Gastroesophageal sphincter (tissue), 3 donors: ENCODE measurements at regions not wholly inside any gene's neighbourhood (a gene's known extent, or its start where the extent isn't known, plus 50 kb on each side); places are given as distances from the start of the nearest gene placed in this dataset.

ENCODE experiments used
- CTCF ChIP-seq, 4 experiments: fragments of 200-600 bp in 2 of 4; fragments of 450-650 bp in 2 of 4; sonication (generic) in 1 of 4; IDR thresholded peaks; one replicate each; pipeline ENCODE4 v1.5.1; 2017 to 2019; ENCODE audit warnings: antibody characterized with exemption in 4 of 4, mild to moderate bottlenecking in 2 of 4, moderate library complexity in 2 of 4
- POLR2A ChIP-seq, 2 donors: fragments of 450-650 bp; IDR thresholded peaks; one replicate each; pipeline ENCODE4 v1.6.1; 2017; ENCODE audit warnings: antibody characterized with exemption in 2 of 2, mild to moderate bottlenecking in 2 of 2, moderate library complexity in 1 of 2
- POLR2AphosphoS5 ChIP-seq: sonication (generic); formaldehyde crosslinking; IDR thresholded peaks from one replicate; pipeline ENCODE4 v1.6.1; 2017; ENCODE audit warnings: antibody characterized with exemption

DNA sequence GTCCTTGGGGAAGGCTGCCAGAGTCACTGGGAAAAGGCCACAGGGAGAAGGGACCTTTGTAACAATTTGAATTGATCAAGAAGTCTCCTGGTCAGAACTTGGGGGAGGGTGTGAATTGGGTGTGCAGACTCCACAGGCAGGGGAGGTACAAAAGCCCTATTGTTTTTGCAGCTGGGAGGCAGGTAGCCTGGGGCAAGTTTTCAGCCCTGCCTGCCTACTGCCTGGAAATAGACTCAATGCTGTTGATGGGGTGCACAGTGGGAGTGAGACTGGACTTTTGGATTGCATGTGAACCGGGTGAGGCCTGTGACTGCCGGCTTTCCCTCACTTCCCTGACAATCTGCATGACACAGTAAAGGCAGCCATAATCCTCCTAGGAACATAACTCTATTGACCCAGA is 947.0 kb downstream of the REEP3 start:
- TF ChIP-seq CTCF (IDR thresholded peaks at IDR 0.05) (no peak), POLR2A (IDR thresholded peaks at IDR 0.05) (no peak), POLR2AphosphoS5 (no peak)
